Lower leg skin (tissue), 4 donors: ENCODE measurements at regions not wholly inside any gene's neighbourhood (a gene's known extent, or its start where the extent isn't known, plus 50 kb on each side); places are given as distances from the start of the nearest gene placed in this dataset.

Source experiments
- DNase-seq, 2 donors: peaks; one replicate each; pipeline ENCODE4 v3.0.0-alpha.2; 2019; ENCODE audit warnings: low spot score in 2 of 2
- H3K4me3 ChIP-seq: fragments of 200-600 bp; sonication (generic); 2 replicates; pipeline ENCODE4 v1.5.1; 2017; ENCODE audit warnings: mild to moderate bottlenecking, low read depth; ENCODE audit not compliant: poor library complexity, severe bottlenecking
- CTCF ChIP-seq, 3 donors: fragments of 450-650 bp; IDR thresholded peaks; one replicate each; pipeline ENCODE4 v1.5.1; 2016; ENCODE audit warnings: antibody characterized with exemption in 3 of 3, mild to moderate bottlenecking in 3 of 3, moderate library complexity in 2 of 3
- POLR2A ChIP-seq, 2 donors: fragments of 450-650 bp; IDR thresholded peaks; one replicate each; pipeline ENCODE4 v1.6.1; 2016 to 2017; ENCODE audit warnings: antibody characterized with exemption in 2 of 2, mild to moderate bottlenecking in 1 of 2, moderate library complexity in 1 of 2
- WGBS, 2 donors: methylation state at CpG; one replicate each; pipeline ENCODE4 v1.1.5; 2018; 5-methylcytosine and 5-hydroxymethylcytosine counted together
- intact Hi-C: fragments of 100-400 bp; cut with DNase I; formaldehyde crosslinking; loops from one replicate; pipeline ENCODE4 v1.15.0; 2023; ENCODE audit warnings: low total_unique reads

GRCh38 chr14:56979936-56980335 lies 169.7 kb upstream of the OTX2 start:
- intact Hi-C loops = no loop called here
- 66 to 78% methylated on average over 3 of the region's 3 CpGs for WGBS, 2 donors
- TF ChIP-seq POLR2A (IDR thresholded peaks at IDR 0.05) (no peak), CTCF (IDR thresholded peaks at IDR 0.05) (no peak)

GRCh38 chr14:56976211-56976610 lies 165.9 kb upstream of the OTX2 start:
- TF ChIP-seq CTCF (IDR thresholded peaks at IDR 0.05) (no peak), POLR2A (IDR thresholded peaks at IDR 0.05) (no peak)
- intact Hi-C loops = no loop called here
- no peak for DNase-seq
- H3K4me3 ChIP-seq = no peak overlapping the region
- 70 to 80% methylated on average over 2 of the region's 2 CpGs for WGBS, 2 donors

More at GRCh38 chr14:56979936-56980335, 169.7 kb upstream of the OTX2 start:
- no peak for DNase-seq
- H3K4me3 ChIP-seq = no peak overlapping the region

- 92 to 97% methylated on average over 4 of the region's 4 CpGs for WGBS, 2 donors
- no peak for DNase-seq
- TF ChIP-seq CTCF (IDR thresholded peaks at IDR 0.05) = no peak
- TF ChIP-seq POLR2A (IDR thresholded peaks at IDR 0.05) = no peak
- no peak overlapping the region for H3K4me3 ChIP-seq
- intact Hi-C loops = no loop called here
Observed at GRCh38 chr14:56975521-56975920, 165.2 kb upstream of the OTX2 start.

GRCh38 chr14:56972948-56973347 lies 162.7 kb upstream of the OTX2 start:
- TF ChIP-seq POLR2A (IDR thresholded peaks at IDR 0.05) = no peak
- H3K4me3 ChIP-seq = no peak overlapping the region
- intact Hi-C loops = no loop called here
- no peak for DNase-seq

- TF ChIP-seq POLR2A (IDR thresholded peaks at IDR 0.05) = no peak
- TF ChIP-seq CTCF (IDR thresholded peaks at IDR 0.05) = no peak
- H3K4me3 ChIP-seq = no peak overlapping the region
- intact Hi-C loops = no loop called here
- no peak for DNase-seq
- WGBS, 2 donors = 69 to 70% methylated on average over 5 of the region's 5 CpGs
Observed at GRCh38 chr14:56964895-56965294, 154.6 kb upstream of the OTX2 start.

DNA sequence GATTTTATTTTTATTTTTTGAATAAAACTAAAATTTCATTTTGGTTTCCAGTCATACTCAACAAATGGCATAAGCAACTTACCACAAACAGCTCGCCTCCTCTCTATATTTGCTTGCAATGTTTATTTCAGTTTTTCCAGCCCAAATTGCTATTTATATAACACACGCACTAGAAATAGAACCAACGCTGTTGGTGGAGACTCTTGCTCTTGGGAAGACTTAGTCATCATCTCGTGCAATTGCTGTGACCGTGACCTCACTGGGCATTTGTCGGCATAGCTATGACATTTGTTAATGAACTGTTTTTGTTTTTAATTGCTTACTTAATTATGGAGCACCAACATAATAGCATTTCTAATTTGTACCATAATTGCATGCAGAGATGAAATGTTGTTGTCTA lies 153.1 kb upstream of the OTX2 start:
- intact Hi-C loops = no loop called here
- TF ChIP-seq CTCF (IDR thresholded peaks at IDR 0.05) = no peak
- no peak for TF ChIP-seq POLR2A (IDR thresholded peaks at IDR 0.05)
- H3K4me3 ChIP-seq = no peak overlapping the region
- no peak for DNase-seq
- 78 to 81% methylated on average over 6 of the region's 6 CpGs for WGBS, 2 donors
